ENCODE measurements at regions not wholly inside any gene's neighbourhood (a gene's known extent, or its start where the extent isn't known, plus 50 kb on each side); places are given as distances from the start of the nearest gene placed in this dataset.

- DNase-seq (ENCODE audit: insufficient read length, low spot score) (no peak), FAIRE-seq (no peak)
Observed at GRCh38 chr3:162742159-162742717, 1245.6 kb downstream of the OTOL1 start.

GRCh38 chr3:162743091-162743490 is 1246.5 kb downstream of the OTOL1 start:
- DNase-seq (ENCODE audit: insufficient read length, low spot score) (no peak), FAIRE-seq (no peak)

GRCh38 chr3:162760789-162761188 is 1264.2 kb downstream of the OTOL1 start:
- DNase-seq (ENCODE audit: insufficient read length, low spot score) (no peak), FAIRE-seq (no peak)

GRCh38 chr3:162764051-162764807 is 1267.6 kb downstream of the OTOL1 start:
- no peak for DNase-seq (ENCODE audit: insufficient read length, low spot score)
- no peak for FAIRE-seq

- FAIRE-seq, result no peak
Observed at GRCh38 chr3:162764808-162765071, 1268.1 kb downstream of the OTOL1 start.

GRCh38 chr3:162765524-162765923 is 1268.9 kb downstream of the OTOL1 start:
- DNase-seq (ENCODE audit: insufficient read length, low spot score) (no peak), FAIRE-seq (no peak)

More at GRCh38 chr3:162764808-162765071, 1268.1 kb downstream of the OTOL1 start:
- no peak for DNase-seq (ENCODE audit: insufficient read length, low spot score)

GRCh38 chr3:162769564-162769963 is 1273.0 kb downstream of the OTOL1 start:
- no peak for FAIRE-seq

GRCh38 chr3:162770551-162770950 is 1273.9 kb downstream of the OTOL1 start:
- no peak for DNase-seq (ENCODE audit: insufficient read length, low spot score)
- FAIRE-seq, result no peak

More at GRCh38 chr3:162769564-162769963, 1273.0 kb downstream of the OTOL1 start:
- no peak for DNase-seq (ENCODE audit: insufficient read length, low spot score)

- DNase-seq (ENCODE audit: insufficient read length, low spot score) (no peak), FAIRE-seq (no peak)
Observed at GRCh38 chr3:162774613-162775100, 1278.0 kb downstream of the OTOL1 start.

GRCh38 chr3:162776148-162776547 is 1279.5 kb downstream of the OTOL1 start:
- DNase-seq (ENCODE audit: insufficient read length, low spot score) (no peak), FAIRE-seq (no peak)

GRCh38 chr3:162777118-162777517 is 1280.5 kb downstream of the OTOL1 start:
- DNase-seq (ENCODE audit: insufficient read length, low spot score) (no peak), FAIRE-seq (no peak)

GRCh38 chr3:162780313-162780712 is 1283.7 kb downstream of the OTOL1 start:
- FAIRE-seq (no peak), DNase-seq (ENCODE audit: insufficient read length, low spot score) (no peak)

GRCh38 chr3:162799910-162800309 is 1303.3 kb downstream of the OTOL1 start:
- FAIRE-seq (no peak), DNase-seq (ENCODE audit: insufficient read length, low spot score) (no peak)

GRCh38 chr3:162802228-162802965 is 1305.8 kb downstream of the OTOL1 start:
- DNase-seq (ENCODE audit: insufficient read length, low spot score) (no peak), FAIRE-seq (no peak)

- no peak for FAIRE-seq
- no peak for DNase-seq (ENCODE audit: insufficient read length, low spot score)
Observed at GRCh38 chr3:162810776-162811175, 1314.2 kb downstream of the OTOL1 start.

GRCh38 chr3:162842549-162843216 is 1346.1 kb downstream of the OTOL1 start:
- DNase-seq (ENCODE audit: insufficient read length, low spot score), result no peak
- no peak for FAIRE-seq

GRCh38 chr3:162845918-162846317 is 1349.3 kb downstream of the OTOL1 start:
- FAIRE-seq, result no peak
- no peak for DNase-seq (ENCODE audit: insufficient read length, low spot score)

- FAIRE-seq (no peak), DNase-seq (ENCODE audit: insufficient read length, low spot score) (no peak)
Observed at GRCh38 chr3:162847511-162847910, 1350.9 kb downstream of the OTOL1 start.

- DNase-seq (ENCODE audit: insufficient read length, low spot score), result no peak
- no peak for FAIRE-seq
Observed at GRCh38 chr3:162863579-162863978, 1367.0 kb downstream of the OTOL1 start.

- DNase-seq (ENCODE audit: insufficient read length, low spot score), result no peak
- no peak for FAIRE-seq
Observed at GRCh38 chr3:162865466-162865865, 1368.9 kb downstream of the OTOL1 start.

GRCh38 chr3:162879021-162879562 is 1382.5 kb downstream of the OTOL1 start:
- DNase-seq (ENCODE audit: insufficient read length, low spot score), result no peak
- FAIRE-seq, result no peak
